GM12878 (cell line): ENCODE measurements at regions not wholly inside any gene's neighbourhood (a gene's known extent, or its start where the extent isn't known, plus 50 kb on each side); places are given as distances from the start of the nearest gene placed in this dataset.
A peak's percentile ranks its signal among the peaks of the same experiment; 100 is the strongest.

Source experiments
- EZH2 ChIP-seq: IDR thresholded peaks from 2 replicates; pipeline ENCODE4 v1.6.1; 2012; ENCODE audit warnings: low read depth, mild to moderate bottlenecking, control low read depth, inconsistent platforms, low read length, borderline replicate concordance; ENCODE audit not compliant: control insufficient read depth
- GATAD2B ChIP-seq: fragments of 450-650 bp; conservative IDR thresholded peaks from 2 replicates; pipeline ENCODE4 v1.6.1; 2017; ENCODE audit warnings: low read depth, mild to moderate bottlenecking, moderate library complexity
- MYC ChIP-seq: IDR thresholded peaks from 2 replicates; pipeline ENCODE4 v1.6.1; 2011; ENCODE audit warnings: mild to moderate bottlenecking, low read length, moderate library complexity, inconsistent platforms; ENCODE audit not compliant: insufficient read depth, insufficient replicate concordance, insufficient read length, severe bottlenecking
- POLR2AphosphoS5 ChIP-seq: IDR thresholded peaks from 2 replicates; pipeline ENCODE4 v1.6.1; 2011; ENCODE audit warnings: mild to moderate bottlenecking, low read length, inconsistent platforms
- SP1 ChIP-seq: IDR thresholded peaks from one replicate; pipeline ENCODE4 v1.6.1; 2011; ENCODE audit warnings: low read depth, low read length
- TF ChIP-seq, protein P1 (sequence below), 3 experiments: IDR thresholded peaks in 2 of 3; conservative IDR thresholded peaks in 1 of 3; 2 replicates each; pipeline ENCODE4 v1.5.1; 2011; ENCODE audit warnings: low read depth in 3 of 3, low read length in 3 of 3, mild to moderate bottlenecking in 3 of 3, control low read depth in 2 of 3, moderate library complexity in 2 of 3, inconsistent platforms in 1 of 3, mixed read lengths in 1 of 3; ENCODE audit not compliant: control insufficient read depth in 2 of 3, insufficient read depth in 1 of 3; ENCODE audit errors: extremely low read depth in 1 of 3

DNA sequence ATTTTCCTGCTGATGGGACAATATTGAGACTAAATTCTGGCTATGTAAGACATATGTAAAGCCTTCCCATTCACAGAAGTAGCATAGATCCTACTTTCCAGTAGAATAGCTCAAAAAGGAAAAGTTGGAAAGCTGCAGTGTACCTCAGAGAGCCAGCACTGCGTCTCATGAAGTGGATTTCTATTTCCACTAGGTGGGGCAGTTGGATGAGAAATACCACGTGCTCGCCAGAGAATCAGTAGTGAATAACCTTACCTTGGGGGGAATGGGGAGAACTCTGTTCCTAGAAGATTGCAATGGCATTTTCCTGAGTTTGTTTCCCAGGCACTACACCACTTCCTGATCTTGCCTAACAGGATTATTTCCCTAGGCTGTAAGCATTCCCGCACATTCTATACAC is 907.1 kb downstream of the FSTL5 start:
- TF ChIP-seq EZH2 (no peak), POLR2AphosphoS5 (no peak), MYC (no peak), GATAD2B (no peak), SP1 (no peak)
- TF ChIP-seq, protein P1, sequence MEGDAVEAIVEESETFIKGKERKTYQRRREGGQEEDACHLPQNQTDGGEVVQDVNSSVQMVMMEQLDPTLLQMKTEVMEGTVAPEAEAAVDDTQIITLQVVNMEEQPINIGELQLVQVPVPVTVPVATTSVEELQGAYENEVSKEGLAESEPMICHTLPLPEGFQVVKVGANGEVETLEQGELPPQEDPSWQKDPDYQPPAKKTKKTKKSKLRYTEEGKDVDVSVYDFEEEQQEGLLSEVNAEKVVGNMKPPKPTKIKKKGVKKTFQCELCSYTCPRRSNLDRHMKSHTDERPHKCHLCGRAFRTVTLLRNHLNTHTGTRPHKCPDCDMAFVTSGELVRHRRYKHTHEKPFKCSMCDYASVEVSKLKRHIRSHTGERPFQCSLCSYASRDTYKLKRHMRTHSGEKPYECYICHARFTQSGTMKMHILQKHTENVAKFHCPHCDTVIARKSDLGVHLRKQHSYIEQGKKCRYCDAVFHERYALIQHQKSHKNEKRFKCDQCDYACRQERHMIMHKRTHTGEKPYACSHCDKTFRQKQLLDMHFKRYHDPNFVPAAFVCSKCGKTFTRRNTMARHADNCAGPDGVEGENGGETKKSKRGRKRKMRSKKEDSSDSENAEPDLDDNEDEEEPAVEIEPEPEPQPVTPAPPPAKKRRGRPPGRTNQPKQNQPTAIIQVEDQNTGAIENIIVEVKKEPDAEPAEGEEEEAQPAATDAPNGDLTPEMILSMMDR (IDR thresholded peaks at IDR 0.05 in 2 of 3, conservative IDR thresholded peaks at IDR 0.05 in 1 of 3; ENCODE audit: control insufficient read depth in 2 of 3, extremely low read depth in 1 of 3, insufficient read depth in 1 of 3, low read depth in 3 of 3, low read length in 3 of 3): peak; percentile 45 to 74 (median 46); a peak in 5 of 6 replicates
